ENCODE measurements at regions not wholly inside any gene's neighbourhood (a gene's known extent, or its start where the extent isn't known, plus 50 kb on each side); places are given as distances from the start of the nearest gene placed in this dataset.

DNA sequence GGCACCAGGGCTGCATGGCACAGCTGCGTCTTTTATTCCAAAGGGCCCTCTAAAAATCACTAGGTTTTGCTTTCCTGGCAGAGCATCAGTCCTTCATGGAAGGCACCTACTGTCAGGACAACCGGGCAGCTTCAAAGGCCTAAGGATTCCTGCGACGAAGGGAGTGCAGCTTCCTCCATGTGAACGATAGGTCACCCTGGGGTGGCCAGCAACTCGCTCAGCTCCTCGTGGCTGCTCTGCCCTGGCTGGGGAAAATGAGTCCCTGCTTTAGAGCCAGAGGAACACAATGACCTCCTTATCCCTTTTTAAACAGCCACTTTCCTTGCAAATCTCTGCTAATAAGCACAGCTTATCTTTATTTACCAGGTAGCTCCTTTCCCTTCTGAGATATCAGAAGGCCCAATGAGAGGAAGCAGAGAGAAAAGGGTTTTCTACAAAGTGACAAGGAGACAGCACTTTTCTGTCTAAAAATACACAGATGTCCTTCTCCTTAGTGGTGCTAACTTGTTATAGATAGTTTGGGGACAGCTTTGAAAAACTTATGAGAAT, 71.6 kb upstream of the SMYD2 start:
- DNase-seq, result no peak

DNA sequence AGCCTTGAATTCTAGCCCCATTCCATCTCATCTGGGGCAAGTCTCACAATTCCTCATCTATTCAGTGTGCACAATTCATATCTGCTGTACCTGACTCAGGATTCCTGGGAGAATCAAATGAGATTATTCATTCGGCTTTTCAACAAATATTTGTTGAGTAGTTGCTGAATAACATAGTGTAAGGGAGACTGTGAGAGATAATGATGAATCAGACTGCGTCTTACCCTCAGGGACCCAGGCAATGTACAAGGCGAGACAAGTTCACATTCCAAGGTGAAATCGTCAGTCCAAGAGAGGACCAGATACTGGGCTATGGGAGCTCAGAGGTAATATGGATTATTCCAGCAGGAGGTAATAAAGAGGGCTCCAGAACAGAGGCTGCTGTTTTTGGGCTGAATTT, 67.8 kb upstream of the SMYD2 start:
- DNase-seq, result no peak

DNA sequence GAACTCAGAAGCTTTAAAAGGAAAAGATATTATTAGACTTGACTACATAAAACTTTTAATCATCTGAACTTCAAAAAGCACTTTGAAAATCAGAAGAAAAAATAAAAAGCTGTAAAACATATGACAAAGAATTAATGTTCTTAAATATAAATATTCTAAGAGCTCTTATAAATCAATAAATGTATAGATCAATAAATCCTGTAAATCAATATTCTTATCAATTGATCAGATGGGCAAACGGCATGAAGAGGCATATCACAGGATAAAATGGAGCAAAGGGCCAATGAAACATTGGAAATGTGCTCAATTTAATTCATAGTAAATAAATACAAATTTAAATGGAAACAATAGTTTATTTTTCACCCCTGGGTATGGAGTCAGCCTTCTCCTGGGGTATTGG, 66.1 kb upstream of the SMYD2 start:
- DNase-seq, result no peak

DNA sequence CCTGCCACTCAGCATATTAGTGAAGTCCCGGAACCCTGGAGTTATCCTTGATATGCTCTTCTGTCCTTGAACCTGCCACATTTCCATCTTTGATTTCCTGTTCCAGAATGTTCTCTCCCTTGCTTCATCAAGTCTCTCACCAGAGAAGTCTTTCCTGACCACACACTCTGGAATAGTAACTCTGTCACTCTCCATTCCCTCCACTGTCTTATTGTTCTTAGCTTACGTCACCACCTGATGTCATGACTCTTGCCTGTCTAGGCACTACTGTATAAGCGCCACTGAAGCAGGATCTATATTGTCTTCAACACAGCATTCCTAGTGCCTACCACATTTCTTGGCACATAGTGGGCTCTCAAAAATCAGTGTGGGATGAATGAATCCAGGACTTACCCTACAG, 65.4 kb upstream of the SMYD2 start:
- DNase-seq, result no peak

DNA sequence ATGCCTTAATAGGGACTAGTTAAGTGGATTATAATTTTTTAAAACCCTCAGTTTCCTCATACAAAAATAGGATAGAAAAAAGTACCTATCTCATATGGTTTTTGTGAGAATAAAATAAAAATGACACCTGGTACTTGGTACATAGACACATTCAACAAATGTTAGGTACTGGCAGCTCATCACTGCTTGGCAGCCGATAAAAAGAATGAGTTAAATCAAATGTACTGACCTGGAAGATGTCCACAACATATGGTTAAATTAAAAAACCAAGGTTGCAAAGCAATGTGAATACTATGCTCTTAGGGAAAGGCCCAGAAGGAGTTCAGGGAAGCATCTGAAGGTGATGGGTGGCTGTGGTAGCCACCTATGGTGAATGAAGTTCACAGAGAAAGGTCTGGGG, 64.9 kb upstream of the SMYD2 start:
- DNase-seq, result no peak

DNA sequence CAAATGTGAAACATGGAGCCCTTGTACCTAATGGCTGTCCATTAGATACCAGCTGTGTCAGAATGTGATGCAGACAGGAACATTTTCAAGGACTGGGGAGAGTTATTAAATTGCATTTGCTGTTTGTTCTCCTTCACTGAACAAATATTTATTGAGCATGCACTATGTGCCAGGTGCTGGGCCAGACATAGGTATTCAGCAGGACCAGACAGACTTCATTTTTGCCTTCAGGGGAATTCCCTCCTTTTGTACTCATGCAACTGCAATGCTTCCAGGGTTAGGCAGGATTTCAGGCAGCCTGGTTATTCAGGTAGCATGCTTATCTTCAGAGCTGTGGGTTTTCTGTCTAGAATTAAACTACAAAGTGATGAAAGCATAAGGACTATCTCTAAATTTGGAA, 64.2 kb upstream of the SMYD2 start:
- DNase-seq, result no peak

DNA sequence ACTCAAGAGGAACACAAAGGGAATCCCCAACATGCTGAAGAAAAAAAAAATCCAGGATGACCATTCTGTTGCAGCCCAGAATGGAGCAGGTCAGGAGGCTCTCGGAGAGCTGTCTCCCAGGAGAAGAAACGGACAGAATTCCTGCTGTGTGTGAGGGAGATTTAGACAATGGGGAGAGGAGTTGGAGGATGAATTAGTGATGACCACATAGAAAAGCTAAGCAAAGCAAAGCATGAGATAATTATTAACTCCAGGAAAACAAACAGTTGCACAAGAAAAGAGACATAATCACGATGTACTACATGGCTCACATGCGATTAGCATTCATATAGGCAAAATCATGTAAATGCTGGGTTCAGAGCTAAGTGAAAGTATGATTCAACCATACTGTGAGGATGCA, 61.1 kb upstream of the SMYD2 start:
- no peak for DNase-seq

DNA sequence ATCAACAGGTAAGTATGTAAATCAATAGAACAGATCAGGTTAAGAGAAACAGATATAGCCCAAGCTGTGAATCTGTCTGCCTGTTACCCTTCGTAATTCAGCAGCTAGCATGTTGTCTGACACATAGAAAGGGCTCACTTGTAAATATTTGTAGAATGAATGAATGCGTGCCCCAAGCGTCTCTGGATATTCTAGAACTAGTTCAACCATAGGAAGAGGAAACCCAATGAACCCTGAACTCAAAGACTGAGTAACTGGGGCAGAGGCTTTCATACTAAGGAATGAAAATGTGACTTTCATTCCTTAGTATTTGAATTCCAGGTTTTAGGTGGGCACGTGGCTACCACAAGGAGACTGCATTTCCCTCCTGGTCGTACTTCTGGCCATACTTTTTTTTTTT, 60.1 kb upstream of the SMYD2 start:
- DNase-seq, result no peak

DNA sequence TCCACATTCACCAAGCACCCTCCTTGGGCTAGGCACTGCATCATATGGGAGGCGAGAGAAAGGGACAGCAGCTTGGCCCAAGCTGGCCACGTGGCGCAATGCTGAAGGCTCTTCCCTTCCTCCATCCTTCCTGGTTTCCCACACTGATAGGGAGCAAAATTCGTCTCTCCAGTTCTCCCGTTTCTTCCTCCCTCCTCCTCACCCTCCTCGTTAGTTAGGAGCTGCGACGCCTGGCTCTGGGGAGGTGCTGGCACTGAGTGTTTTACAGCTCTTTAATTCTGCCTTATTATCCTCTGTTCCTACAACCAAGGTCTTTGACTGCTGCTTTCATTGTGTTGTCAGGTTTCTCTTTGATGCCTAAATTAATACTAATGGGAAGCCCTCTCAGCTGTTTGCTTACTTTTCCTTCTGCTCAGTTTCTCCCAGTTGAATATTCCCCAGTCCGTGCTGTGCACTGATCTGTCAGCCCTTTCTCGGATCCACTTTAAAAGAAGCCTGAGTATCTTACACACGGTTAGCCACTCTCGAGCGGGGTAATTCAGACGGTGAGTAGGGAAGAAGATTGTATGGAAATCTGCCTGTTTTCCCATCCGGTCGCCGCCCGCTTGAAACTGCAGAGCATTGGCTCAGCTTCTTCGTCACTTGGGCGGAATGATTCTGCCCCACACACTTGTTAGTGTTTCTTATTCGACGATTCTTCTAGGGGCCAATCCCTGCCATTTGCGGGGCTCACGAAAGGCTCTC, 56.2 kb upstream of the SMYD2 start:
- DNase-seq, result no peak

DNA sequence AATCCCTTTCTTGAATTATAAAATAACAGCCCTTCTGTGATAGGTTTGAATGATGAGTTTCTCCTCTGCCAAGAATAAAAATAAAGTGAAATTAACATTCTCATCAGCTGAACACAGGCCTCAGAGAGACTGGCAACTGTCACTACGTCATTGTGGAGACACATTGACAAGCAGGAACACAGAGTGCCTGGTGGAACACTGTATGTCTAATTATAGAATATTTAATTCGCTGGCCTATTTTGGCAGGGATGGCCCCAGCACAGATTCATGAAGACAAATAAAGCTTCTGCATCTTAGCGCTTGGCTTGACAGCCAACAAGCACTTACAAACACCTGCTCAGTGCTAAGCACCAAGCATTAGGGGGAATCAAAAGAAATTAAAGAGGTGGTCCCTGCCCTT, 52.0 kb upstream of the SMYD2 start:
- DNase-seq, result no peak

DNA sequence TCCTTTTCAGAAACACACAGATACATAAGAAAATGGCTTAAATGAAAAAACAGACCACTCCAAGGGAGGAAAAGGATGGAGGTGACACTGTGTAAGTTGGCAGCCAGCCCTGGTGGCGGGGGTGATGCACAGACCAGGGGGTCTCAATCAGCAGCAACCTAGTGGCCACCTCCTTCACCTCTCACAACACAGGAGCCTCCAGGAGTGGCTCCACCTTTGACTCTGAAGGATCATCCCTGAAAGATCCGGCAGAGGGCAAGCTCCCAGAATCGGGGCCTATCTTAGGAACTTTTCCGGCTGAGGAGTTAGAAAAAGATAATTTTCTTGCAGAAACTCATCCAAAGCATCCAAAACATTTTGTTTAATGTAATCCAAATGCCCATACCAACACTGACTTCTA, 51.2 kb upstream of the SMYD2 start:
- DNase-seq, result no peak

All from CD4-positive, alpha-beta T cell treated with Interleukin-6 for 4 hours (primary cell).